GM12878 (cell line): ENCODE measurements at regions not wholly inside any gene's neighbourhood (a gene's known extent, or its start where the extent isn't known, plus 50 kb on each side); places are given as distances from the start of the nearest gene placed in this dataset.

Experiments
- ATAC-seq: fragments of 200-7000 bp; cut with Tn5 transposase; 3 replicates; pipeline ENCODE4 v1.9.1; 2020; ENCODE audit warnings: mild to moderate bottlenecking, moderate library complexity
- BruUV-seq: library from RNA; stranded (reverse); fragments of 400-500 nt; replicated peaks from 2 replicates; lab custom pipeline; 2021; lab: Mats Ljungman, UMichigan
- CTCF ChIA-PET: fragments of 300-600 bp; sonication (Branson Sonifier 250); formaldehyde crosslinking; extraction: SDS; loops from one replicate; lab custom pipeline; 2021; ENCODE audit warnings: inconsistent platforms; lab: Yijun Ruan, JAX
- POLR2A ChIA-PET: fragments of 350-600 bp; formaldehyde crosslinking; extraction: SDS; loops from one replicate; lab custom pipeline; 2021; ENCODE audit warnings: inconsistent platforms; lab: Charles Lee
- RAD21 ChIA-PET: fragments of 300-600 bp; sonication (Branson Sonifier 250); formaldehyde crosslinking; loops from one replicate; lab custom pipeline; 2023; ENCODE audit warnings: antibody characterized with exemption; ENCODE audit not compliant: unreplicated experiment; lab: Charles Lee
- SMC1A ChIA-PET: fragments of 300-600 bp; sonication (Branson Sonifier 250); formaldehyde crosslinking; loops from one replicate; lab custom pipeline; 2023; ENCODE audit not compliant: unreplicated experiment, uncharacterized antibody; lab: Charles Lee
- DNase-seq: peaks from one replicate; pipeline ENCODE4 v3.0.0-alpha.2; 2011; ENCODE audit warnings: low read depth, low spot score
- FAIRE-seq: peaks from 3 replicates; lab custom pipeline; 2011; peaks lifted over from hg19 to GRCh38; lab: Jason Lieb, UNC
- H2AFZ ChIP-seq: 2 replicates; pipeline ENCODE4 v1.6.0; 2011; ENCODE audit warnings: low read depth, low read length, control low read depth; ENCODE audit not compliant: control insufficient read depth
- H3K27ac ChIP-seq: 2 replicates; pipeline ENCODE4 v1.5.1; 2011; ENCODE audit warnings: control low read depth; ENCODE audit not compliant: control insufficient read depth, insufficient read depth
- H3K27me3 ChIP-seq, 2 experiments: replicated peaks in 1 of 2; 2 replicates each; pipeline versions ENCODE4 v1.6.0 to v1.6.1; 2011; ENCODE audit warnings: low read length in 1 of 2; ENCODE audit not compliant: control insufficient read depth in 2 of 2, insufficient read depth in 2 of 2
- H3K36me3 ChIP-seq, 2 experiments: 2 replicates each; pipeline ENCODE4 v1.5.1; 2011; ENCODE audit warnings: low read length in 1 of 2; ENCODE audit not compliant: control insufficient read depth in 2 of 2, insufficient read depth in 2 of 2
- H3K4me1 ChIP-seq: 2 replicates; pipeline ENCODE4 v1.6.1; 2011; ENCODE audit warnings: mild to moderate bottlenecking, low read length, moderate library complexity, mixed read lengths; ENCODE audit not compliant: control insufficient read depth, insufficient read depth
- H3K4me2 ChIP-seq: 2 replicates; pipeline ENCODE4 v1.6.0; 2011; ENCODE audit warnings: control low read depth; ENCODE audit not compliant: control insufficient read depth, insufficient read depth
- H3K4me3 ChIP-seq: fragments of 200-600 bp; sonication (generic); 2 replicates; pipeline ENCODE4 v1.5.1; 2016
- H3K79me2 ChIP-seq: 2 replicates; pipeline ENCODE4 v1.6.0; 2011; ENCODE audit warnings: low read length; ENCODE audit not compliant: control insufficient read depth, insufficient read depth
- H3K9ac ChIP-seq: 2 replicates; pipeline ENCODE4 v1.8.0; 2011; ENCODE audit warnings: low read length, control low read depth, mixed read lengths; ENCODE audit not compliant: control insufficient read depth, insufficient read depth
- H3K9me3 ChIP-seq: replicated peaks from 3 replicates; pipeline ENCODE4 v1.5.1; 2011; ENCODE audit warnings: mild to moderate bottlenecking, low read length; ENCODE audit not compliant: control insufficient read depth, insufficient read depth
- H4K20me1 ChIP-seq: 2 replicates; pipeline ENCODE4 v1.6.0; 2011; ENCODE audit not compliant: control insufficient read depth, insufficient read depth
- ASH2L ChIP-seq: fragments of 300-600, 200-600 bp; sonication (generic); IDR thresholded peaks from 2 replicates; pipeline ENCODE4 v1.6.1; 2017; ENCODE audit warnings: low read depth, mild to moderate bottlenecking, borderline replicate concordance
- CBX3 ChIP-seq: fragments of 200-600 bp; sonication (generic); IDR thresholded peaks from 2 replicates; pipeline ENCODE4 v1.6.1; 2016; ENCODE audit warnings: low read depth, borderline replicate concordance
- ETV6 ChIP-seq, 2 experiments: fragments of 450-650 bp in 1 of 2; IDR thresholded peaks in 1 of 2; conservative IDR thresholded peaks in 1 of 2; 2 replicates each; pipeline ENCODE4 v1.6.1; 2014; ENCODE audit warnings: antibody characterized with exemption in 1 of 2, borderline replicate concordance in 1 of 2, low read depth in 1 of 2, mild to moderate bottlenecking in 1 of 2, moderate library complexity in 1 of 2
- FOXM1 ChIP-seq: IDR thresholded peaks from 2 replicates; pipeline ENCODE4 v1.6.1; 2012; ENCODE audit warnings: low read depth, mild to moderate bottlenecking, inconsistent platforms, low read length, moderate library complexity
- HDAC6 ChIP-seq: fragments of 200-600 bp; sonication (generic); IDR thresholded peaks from one replicate; pipeline ENCODE4 v1.8.0; 2017; ENCODE audit warnings: antibody characterized with exemption; ENCODE audit not compliant: unreplicated experiment
- MLLT1 ChIP-seq: fragments of 450-650 bp; IDR thresholded peaks from 2 replicates; pipeline ENCODE4 v1.6.1; 2016; ENCODE audit warnings: mild to moderate bottlenecking
- NFIC ChIP-seq: IDR thresholded peaks from 2 replicates; pipeline ENCODE4 v1.6.1; 2012; ENCODE audit warnings: low read depth, mild to moderate bottlenecking, inconsistent platforms, low read length, moderate library complexity
- PAX5 ChIP-seq: IDR thresholded peaks from 2 replicates; pipeline ENCODE4 v1.6.1; 2011; ENCODE audit warnings: low read depth, low read length, borderline replicate concordance
- USF1 ChIP-seq: IDR thresholded peaks from 2 replicates; pipeline ENCODE4 v1.6.1; 2011; ENCODE audit warnings: borderline replicate concordance, low read depth, mild to moderate bottlenecking, moderate library complexity, mixed read lengths, low read length; ENCODE audit not compliant: insufficient read depth; ENCODE audit errors: extremely low read length
- ZBED1 ChIP-seq: IDR thresholded peaks from 2 replicates; pipeline ENCODE4 v1.6.1; 2016; ENCODE audit warnings: borderline replicate concordance
- WGBS: methylation state at CpG from one replicate; pipeline ENCODE4 v1.1.6; 2016; ENCODE audit warnings: low lambda C conversion rate; ENCODE audit not compliant: insufficient replicate concordance, insufficient coverage; ENCODE audit errors: missing lambda C conversion rate; 5-methylcytosine and 5-hydroxymethylcytosine counted together
- in situ Hi-C: fragments of 300-500 bp; cut with MboI; formaldehyde crosslinking; loops from 9 replicates; pipeline ENCODE4 v1.14.3; 2018; ENCODE audit warnings: mixed read lengths
- intact Hi-C: fragments of 100-400 bp; cut with micrococcal nuclease; formaldehyde crosslinking; loops from one replicate; pipeline ENCODE4 v1.14.2; 2022; ENCODE audit not compliant: unreplicated experiment

GRCh38 chr3:14322001-14322400, 80.4 kb upstream of the SLC6A6 start:
- H4K20me1 ChIP-seq: no peaks in the 10 kb centered on the region
- in situ Hi-C loops (no loop called here), intact Hi-C loops (no loop called here)
- no peak for ATAC-seq
- ChIA-PET CTCF (no interaction called here), POLR2A (no interaction called here)
- TF ChIP-seq ZBED1 (no peak), CBX3 (no peak), FOXM1 (no peak), ETV6 (conservative IDR thresholded peaks at IDR 0.05 in 1 of 2, IDR thresholded peaks at IDR 0.05 in 1 of 2; ENCODE audit: borderline replicate concordance in 1 of 2, low read depth in 1 of 2) (no peak), NFIC (no peak)
- TF ChIP-seq, all 136 proteins: peak for 0
- no peak for DNase-seq
- RAD21 ChIA-PET: no interaction called here
- Histone ChIP-seq H3K4me3 (no peak overlapping the region), H2AFZ (no peak overlapping the region), H3K9me3 (peaks cover 5% of the 10 kb centered on the region), H3K9ac (no peak overlapping the region), H3K4me2 (no peak overlapping the region), H3K79me2 (no peaks in the 10 kb centered on the region), H3K27me3 (no peaks in the 10 kb centered on the region), H3K27ac (no peak overlapping the region), H3K4me1 (peaks cover 3% of the 10 kb centered on the region; the same call in 1 of the 2 replicates), H3K36me3 (no peaks in the 10 kb centered on the region)
- FAIRE-seq: no peak
- BruUV-seq: no TSS peak
- 10% methylated on average over 3 of the region's 3 CpGs for WGBS
- SMC1A ChIA-PET: no interaction called here

- ChIA-PET CTCF (no interaction called here), POLR2A (interaction anchor here (0.6 kb wide), 1 partner anchor 13 kb away, joined by 3 read pairs; no protein-coding TSS in a partner anchor), RAD21 (no interaction called here), SMC1A (no interaction called here)
- Histone ChIP-seq H3K9ac (no peak overlapping the region), H3K4me2 (no peak overlapping the region), H2AFZ (no peak overlapping the region), H3K4me1 (peaks cover 3% of the 10 kb centered on the region; the same call in 1 of the 2 replicates), H3K36me3 (no peaks in the 10 kb centered on the region), H3K27me3 (no peaks in the 10 kb centered on the region), H3K27ac (no peak overlapping the region), H3K4me3 (no peak overlapping the region), H4K20me1 (no peaks in the 10 kb centered on the region), H3K9me3 (peaks cover 5% of the 10 kb centered on the region), H3K79me2 (no peaks in the 10 kb centered on the region)
- intact Hi-C loops: no loop called here
- FAIRE-seq (no peak), DNase-seq (no peak), ATAC-seq (no peak)
- BruUV-seq: no TSS peak
- in situ Hi-C loops: no loop called here
- no peak for TF ChIP-seq PAX5
- no peak for TF ChIP-seq HDAC6
- TF ChIP-seq ASH2L: no peak
- no peak for TF ChIP-seq MLLT1
- TF ChIP-seq USF1: no peak
- WGBS: 17% methylated on average over 12 of the region's 12 CpGs
Observed at GRCh38 chr3:14322667-14323295, 79.6 kb upstream of the SLC6A6 start.
